ENCODE measurements at regions not wholly inside any gene's neighbourhood (a gene's known extent, or its start where the extent isn't known, plus 50 kb on each side); places are given as distances from the start of the nearest gene placed in this dataset.

DNA sequence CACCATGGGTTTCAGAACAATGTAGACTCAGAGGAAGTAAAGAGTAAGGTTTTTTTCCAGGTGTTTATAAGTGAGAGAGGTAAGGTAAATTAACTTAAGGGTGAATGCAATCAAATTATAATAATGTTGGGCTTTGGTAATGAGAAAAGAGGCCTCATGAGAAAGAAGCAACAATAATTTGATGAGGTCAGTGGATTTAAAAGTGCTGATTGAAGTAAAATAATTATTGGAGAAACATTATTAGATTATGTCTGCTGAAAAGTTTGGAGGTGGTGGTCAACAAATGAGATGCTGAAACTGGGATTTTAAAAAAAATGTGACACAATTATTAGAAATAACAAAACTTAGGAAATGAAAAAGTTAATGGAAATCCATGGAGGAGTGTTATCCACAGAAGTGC lies 187.4 kb upstream of the BRINP3 start:
- no peak for TF ChIP-seq POLR2A (IDR thresholded peaks at IDR 0.05)
- TF ChIP-seq, protein P1, sequence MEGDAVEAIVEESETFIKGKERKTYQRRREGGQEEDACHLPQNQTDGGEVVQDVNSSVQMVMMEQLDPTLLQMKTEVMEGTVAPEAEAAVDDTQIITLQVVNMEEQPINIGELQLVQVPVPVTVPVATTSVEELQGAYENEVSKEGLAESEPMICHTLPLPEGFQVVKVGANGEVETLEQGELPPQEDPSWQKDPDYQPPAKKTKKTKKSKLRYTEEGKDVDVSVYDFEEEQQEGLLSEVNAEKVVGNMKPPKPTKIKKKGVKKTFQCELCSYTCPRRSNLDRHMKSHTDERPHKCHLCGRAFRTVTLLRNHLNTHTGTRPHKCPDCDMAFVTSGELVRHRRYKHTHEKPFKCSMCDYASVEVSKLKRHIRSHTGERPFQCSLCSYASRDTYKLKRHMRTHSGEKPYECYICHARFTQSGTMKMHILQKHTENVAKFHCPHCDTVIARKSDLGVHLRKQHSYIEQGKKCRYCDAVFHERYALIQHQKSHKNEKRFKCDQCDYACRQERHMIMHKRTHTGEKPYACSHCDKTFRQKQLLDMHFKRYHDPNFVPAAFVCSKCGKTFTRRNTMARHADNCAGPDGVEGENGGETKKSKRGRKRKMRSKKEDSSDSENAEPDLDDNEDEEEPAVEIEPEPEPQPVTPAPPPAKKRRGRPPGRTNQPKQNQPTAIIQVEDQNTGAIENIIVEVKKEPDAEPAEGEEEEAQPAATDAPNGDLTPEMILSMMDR (IDR thresholded peaks at IDR 0.05) = no peak
